HG03280 (cell line): ENCODE measurements at regions not wholly inside any gene's neighbourhood (a gene's known extent, or its start where the extent isn't known, plus 50 kb on each side); places are given as distances from the start of the nearest gene placed in this dataset.

Source experiments
- ATAC-seq: cut with Tn5 transposase; IDR thresholded peaks from one replicate; pipeline ENCODE4 v1.9.1; 2021; ENCODE audit warnings: mild to moderate bottlenecking, moderate library complexity; ENCODE audit not compliant: unreplicated experiment

DNA sequence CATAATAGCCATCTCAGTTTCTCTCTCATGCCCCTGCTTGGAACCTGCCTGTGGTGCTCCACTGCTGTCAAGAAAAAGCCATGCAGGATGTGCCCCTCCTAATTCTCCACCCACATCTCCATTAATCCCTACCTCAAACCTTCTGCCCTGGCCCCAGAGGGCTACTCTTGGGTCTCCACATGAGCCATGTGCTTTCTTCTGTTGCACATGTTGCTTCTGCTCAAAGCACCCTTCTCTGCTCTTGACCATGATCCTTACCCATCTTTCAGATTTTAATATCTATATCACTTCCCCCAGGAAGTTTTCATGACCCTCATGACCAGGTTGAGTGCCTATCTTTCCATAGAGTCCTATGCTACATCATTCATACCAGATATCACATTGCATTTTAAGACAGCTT is 514.2 kb downstream of the RPS24 start:
- ATAC-seq: no peak

DNA sequence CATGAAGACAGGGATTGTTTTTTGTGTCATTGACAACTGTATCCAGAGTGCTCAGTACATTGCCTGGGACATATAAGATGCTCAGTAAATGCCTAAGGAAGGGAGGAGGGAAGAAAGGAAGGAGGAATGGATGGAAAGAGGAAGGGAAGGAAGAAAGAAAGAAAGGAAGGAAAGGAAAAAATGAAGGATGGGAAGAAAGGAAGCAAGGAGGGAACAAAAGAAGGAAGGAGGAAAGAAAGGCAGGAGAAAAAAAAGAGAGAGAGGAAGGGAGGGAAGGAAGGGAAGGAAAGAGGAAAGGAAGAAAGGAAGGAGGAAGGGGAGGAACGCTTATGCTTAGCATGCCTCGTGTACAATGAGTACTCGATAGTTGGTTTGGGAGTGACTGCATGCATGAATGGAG is 514.7 kb downstream of the RPS24 start:
- no peak for ATAC-seq

DNA sequence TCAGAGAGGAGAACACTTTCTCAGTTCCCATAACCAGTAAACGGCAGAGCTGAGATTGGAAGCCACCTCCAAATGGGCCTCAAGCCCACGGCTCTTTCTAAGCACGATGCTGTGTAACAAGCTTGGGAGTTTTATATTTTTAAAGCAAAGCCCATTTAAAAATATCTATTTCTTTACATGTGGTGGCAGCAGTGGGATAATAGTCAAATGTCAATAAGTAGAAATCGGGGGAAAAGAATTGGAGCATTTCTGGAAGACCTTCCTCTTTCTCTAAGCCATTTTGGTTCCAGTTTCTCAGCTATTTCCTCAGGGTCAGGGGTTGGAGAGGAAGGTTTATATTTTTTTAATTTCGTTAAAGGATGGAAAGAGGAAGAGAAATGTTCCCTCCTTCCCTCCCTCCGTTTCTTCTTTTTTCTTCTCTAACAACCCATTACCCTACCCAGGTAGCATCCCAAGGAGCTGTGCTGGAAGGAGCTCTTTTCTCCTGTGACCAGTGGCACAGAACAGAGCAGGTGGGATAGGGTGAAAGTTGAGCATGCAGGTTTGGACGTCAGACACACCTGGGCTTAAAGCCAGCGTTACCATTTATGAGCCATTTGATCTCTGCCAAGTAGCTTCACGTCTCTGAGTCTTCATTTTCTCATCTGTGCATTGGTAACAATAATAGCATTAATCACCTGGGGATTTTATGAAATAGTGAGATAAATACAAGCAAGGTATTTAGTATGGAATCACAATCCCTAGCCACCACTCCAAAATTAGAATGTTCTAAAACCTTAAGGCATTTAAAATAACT is 515.7 kb downstream of the RPS24 start:
- no peak for ATAC-seq

DNA sequence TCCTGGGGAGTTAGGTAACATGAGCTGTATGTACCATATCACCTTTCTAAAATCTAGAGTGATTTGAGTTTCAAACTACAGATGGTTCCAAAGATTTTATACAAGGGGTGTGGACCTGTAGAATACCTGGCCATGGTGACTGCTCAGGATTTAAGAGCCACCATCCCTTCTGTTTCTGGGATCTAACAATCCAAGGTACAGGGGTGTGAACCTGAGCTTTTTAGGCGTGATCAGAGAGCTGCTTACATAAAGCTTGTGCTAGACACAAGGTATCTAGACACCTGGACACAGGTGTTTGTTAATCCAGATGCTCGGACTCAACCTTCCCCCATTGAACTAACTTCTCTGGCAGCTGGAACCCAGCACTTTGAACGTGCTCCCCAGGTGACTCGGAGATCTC is 516.4 kb downstream of the RPS24 start:
- ATAC-seq: no peak

DNA sequence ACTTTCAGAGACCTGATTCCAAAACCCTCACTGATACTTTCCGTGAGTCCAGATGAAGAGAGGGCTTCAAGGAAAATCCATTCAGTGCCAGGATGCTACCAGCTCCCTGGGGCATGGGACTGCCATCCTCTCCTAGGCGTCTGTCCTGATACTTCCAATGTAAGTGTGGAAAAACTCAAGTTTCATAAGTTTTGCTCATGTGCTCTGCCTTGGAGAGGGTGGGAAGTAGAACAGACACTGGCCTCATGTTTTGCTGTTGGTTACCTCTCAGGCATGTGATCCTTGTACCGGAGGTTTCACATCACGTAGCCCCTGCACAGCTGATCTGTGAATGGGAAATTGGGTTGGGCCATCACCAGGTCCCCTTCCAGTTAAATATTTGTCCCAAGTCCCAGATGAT is 517.1 kb downstream of the RPS24 start:
- no peak for ATAC-seq

DNA sequence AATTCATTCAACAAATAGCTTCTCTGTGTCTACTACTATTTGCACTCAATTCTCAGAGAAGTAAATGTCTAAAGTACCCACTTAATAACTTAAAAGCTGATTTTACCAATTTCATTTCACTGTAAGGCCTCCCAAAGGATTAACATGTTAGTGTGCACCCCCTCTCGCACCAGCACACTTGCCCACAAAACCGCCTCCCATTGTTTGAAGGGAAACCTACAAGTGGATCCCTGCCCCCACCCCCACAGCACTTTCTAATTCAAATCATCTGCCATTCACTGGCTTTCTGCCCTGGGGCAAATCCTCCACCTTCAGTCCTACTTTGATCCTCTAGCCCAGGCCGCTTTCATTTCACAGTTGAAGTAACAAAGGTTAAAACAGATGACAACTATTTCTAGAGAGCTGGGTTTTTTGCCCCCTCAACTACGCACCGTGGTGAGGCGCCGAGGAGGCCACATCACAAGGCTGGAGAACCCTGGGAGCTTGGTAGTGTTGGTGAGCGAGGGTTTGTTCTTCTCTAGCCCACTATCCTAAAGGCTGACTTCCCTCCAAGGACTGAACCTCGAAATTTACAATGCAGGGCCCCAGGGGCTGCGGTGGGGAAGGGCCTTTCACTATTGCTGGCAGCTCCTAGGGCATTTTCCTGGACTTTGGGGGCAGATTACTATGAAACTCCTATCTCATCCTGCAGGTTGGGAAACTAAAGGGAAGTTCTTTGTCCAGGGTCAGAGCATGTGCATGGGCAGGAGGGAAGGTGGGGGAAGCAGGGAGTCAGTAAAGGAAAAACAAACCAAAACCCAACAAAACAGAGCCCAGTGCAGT is 517.4 kb upstream of the ZMIZ1 start:
- ATAC-seq: no peak

DNA sequence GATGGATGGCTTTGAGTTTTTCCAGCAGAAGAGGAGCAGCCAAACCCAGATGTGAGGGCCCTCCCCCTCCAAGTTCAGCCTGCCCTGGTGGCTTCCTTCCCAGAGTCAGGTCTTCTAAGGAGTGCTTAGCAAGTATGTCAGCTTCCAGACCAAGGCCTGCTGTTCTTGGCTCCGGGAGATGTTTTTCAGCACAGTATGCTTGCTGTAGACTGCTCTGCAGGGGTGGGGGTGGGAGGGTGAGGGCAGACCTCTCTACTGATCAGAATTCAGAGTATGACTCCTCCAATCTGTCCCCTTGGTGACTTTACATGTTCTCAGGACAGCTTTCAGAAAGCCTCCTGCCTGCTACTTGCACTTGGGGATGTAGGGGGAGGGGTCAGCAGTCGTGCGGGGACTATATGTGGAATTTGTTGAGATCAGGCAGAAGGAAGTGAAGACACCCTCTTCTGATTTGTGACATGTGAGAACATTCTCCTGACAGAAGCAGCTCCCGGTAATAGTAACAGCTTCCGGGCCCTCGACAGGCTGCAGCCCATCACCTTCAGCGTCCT is 516.4 kb upstream of the ZMIZ1 start:
- no peak for ATAC-seq

DNA sequence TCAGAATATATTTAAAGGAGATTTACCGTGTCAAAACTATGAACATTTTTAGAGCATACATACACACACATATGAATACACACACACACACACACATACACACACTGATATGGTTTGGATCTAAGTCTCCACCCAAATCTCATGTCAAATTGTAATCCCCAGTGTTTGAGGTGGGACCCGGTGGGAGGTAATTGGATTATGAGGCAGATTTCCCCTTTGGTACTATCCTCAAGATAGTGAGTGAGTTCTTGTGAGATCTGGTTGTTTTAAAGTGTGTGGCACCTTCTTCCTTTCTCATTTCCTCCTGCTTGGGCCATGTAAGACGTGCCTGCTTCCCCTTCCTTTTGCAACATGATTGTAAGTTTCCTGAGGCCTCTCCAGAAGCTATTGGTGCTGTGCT is 515.0 kb upstream of the ZMIZ1 start:
- no peak for ATAC-seq

DNA sequence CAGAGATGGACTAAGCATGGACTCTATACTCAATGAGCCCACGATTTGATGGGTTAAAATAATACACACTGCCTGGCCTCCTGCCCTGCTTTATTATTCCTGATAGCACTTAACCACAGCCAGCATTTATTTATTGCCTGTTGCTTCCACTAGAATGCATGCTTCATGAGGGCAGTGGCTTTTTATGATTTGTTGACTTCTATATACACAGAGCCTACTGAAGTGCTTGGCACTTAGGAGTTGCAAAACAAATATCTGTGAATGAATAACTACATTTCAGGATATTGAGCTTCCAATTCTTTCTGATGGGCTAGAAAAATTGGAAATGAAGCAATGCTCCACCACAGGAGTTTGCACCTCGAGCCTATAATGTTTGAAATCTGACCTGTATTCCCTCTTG is 513.6 kb upstream of the ZMIZ1 start:
- no peak for ATAC-seq

DNA sequence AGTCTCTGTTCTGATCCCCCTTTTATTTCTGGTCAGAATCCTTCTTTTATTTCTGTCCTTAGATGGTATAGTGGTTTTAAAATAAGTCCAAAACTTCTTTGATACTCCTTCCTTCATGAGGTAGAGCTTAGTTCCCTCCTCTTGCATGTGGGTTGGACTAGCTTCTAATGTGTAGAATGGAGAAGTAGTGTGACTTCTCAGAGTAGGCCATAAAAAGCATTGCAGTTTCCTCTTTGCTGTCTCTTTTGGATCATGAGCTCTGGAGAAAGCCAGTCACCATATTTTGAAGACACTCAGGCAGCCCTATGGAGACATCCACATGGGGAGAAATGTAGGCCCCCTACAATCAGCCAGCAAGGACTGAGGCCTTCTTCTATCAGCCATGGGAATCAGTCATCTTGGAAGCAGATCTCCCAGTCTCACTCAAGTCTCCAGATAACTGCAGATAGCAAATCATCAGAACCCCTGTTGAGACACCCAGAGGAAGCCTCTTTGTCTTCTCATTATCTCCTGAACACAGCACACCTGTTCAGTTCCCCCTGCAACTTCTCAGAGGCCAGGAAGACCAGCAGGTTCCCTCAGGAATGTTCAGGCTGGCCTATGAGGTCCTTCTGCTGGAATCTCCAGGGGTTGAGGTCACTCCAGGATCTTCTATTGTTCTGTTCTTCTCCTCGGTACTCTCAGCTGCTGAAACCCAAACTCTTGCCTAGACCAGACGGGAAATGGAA is 511.9 kb upstream of the ZMIZ1 start:
- ATAC-seq: no peak

DNA sequence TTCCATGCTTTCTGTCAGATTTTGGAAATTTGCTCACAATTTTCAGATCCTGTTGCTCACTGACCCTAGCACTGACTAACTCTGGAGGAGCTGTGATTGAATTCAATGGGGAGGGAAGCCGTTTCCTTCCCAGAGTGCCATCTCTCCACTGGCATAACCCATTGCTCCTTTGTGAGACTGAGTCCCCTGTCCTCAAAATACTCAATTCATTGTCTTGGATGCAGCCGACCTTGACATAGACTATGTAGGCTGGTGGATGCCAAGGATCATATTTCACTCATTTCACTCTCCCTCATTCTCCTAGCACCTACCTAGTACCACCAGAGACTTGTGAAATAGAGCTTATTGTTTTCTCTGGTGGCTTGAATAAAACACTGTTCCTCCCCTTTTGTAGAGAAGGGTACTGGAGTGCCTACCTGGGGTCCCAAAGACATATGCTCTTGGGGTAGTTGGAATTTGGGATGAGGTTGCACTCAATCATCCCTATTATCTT is 511.3 kb upstream of the ZMIZ1 start:
- no peak for ATAC-seq

DNA sequence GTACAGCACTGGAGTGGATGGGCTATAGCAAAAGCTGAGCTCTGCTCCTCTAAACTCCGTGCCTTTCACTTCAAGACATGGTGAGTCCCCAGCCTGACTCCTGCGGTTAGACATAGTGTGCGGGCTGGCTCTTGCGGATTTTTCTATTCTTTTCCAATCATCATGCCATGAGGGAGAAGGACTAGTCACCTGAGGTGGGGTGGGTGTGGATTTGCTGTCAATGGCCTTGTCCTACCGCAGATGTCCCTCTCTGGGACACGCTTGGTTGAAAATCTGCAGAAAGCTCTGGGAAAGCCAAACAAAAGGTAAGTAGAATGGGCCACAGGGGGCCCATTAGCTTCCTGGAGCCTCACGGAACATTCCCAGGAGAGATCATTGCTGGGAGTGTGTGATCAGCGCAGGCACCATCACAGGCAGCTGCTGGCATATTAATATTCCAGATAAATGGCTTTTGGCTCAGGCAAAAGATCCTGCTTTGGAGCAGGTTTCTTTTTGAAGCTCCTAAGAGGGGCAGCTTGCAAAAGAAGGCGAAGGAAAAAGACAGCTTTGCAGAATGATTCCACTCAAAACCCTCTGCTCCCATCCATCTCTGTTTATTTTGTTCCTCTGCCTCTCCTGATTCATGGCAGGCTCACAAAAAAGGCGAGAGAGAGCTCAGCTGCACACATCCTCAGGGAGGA is 509.0 kb upstream of the ZMIZ1 start:
- ATAC-seq: no peak

DNA sequence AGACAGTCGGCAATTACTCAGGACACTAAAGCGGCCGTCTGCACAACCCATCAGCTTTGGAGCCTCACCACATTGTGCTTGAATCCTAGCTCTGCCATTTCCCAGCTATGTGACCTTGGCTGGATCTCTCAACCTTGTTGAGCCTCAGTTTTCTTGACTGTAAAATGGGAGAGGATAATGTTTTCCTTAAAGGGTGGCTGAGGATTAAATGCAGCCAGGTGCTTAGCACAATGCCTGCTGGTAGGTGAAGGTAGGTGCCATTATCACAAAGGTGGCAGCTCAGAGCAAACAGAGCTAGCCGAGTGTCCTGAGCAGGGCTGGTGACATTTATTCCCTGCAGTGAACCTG is 508.5 kb upstream of the ZMIZ1 start:
- ATAC-seq: no peak

DNA sequence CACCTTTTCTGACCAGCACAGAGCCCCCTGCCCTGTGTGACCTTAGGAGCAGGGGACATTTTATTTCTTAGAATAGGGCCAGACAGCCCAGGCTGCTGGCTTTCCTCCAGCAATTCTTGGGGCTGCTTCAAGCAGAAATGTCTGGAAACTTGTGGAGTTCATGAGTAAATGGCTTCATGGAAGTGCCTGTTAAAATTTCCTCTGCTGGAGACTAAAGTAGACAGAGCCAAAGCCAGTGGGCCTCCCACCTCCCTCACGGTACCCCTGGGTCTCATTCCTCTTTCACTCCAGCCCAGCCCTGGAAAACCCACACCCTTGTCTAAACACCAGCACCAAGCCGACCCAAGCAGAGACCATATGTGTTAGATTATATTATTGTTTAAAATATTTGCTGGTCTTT is 505.5 kb upstream of the ZMIZ1 start:
- ATAC-seq: no peak

DNA sequence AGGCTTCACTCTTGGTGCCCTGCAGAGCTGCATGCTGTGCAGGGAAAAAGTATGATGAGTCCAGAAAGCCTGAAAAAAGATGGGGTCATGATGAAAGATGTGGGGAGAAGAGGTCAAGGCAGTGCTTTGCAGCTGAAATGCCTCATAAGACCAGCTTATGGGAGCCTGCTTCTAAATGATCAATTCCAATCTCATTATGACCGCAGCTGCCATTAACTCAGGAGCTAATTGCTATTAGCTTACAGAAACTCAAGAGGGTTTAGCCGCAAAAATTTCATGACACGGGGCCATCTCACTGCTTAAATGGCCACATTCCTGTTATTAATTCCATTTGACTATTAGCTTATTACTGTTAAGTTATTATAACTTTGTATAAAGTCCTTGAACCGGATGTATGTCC is 502.9 kb upstream of the ZMIZ1 start:
- no peak for ATAC-seq

DNA sequence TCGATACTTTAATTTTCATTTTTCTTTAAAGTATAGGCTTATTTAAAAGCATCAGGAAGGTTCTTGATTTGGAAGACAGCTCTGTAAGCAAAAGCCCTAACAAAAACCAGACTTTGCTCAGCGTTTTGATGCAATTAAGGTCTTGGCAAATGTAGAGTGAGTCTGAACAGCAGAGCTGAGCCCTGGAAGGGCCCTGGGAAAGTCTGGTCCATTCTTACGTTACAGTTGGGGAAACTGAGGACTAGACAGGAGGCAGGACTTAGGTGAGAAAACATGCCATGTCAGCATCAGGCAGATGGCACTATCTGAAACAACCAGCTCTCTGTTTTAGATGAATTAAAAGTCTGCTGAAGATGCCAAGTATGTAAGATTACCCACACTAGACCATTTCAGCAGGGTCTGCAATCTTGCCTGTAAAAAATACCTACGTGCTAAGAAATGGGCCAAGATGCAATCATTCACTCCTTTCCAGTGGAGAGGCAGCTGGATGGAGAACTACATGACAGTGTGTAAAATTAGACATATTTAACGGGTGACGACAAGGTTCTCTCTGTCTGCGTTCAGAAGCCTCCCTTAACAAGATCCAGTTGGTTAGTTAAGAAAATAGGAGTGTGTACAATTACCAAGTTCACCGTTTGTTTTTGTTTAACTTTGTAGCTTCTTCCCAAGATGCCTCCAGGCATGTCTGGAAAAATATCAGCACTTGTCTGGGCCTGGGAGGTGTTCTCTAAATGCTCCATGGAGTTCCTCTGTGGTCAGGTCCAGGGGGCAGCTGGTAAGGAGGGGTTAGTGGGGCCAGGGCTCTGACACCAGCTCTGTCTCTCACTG is 502.3 kb upstream of the ZMIZ1 start:
- no peak for ATAC-seq

DNA sequence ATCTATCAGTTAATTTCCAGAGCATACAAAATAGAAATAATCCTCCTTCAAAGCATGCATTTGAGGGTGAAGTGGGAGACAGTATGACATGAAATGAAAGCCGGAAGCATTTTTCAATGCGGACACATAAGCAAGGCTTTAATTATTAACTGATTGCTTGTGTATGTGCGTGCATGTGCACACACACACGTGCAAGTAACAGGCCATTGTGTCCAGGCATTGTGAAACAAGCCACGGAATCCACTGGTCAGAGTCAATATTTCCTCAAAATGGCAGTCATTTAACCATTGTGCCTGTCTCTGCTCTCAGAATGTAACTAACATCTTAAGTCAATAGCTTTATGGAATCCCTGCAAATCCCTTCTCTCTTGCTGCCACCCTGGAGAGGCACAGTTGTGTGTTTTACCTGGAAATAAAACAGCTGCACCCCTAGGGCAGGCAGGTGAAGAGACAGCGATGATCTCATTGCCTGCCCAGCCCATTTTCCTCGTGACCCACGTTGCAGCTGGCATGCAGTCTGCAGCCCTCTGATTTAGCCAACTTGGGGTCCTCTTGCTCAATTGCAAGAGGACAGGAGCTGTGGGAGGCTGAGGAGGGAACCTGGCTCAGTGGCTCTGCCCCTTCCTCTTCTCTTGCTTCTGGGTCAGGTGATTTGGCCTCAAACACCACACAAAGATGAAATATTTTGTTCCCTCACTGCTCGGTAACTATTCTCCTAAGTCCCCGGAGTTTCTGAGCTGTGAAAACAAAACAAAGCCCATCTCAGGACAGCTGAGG is 500.9 kb upstream of the ZMIZ1 start:
- no peak for ATAC-seq

DNA sequence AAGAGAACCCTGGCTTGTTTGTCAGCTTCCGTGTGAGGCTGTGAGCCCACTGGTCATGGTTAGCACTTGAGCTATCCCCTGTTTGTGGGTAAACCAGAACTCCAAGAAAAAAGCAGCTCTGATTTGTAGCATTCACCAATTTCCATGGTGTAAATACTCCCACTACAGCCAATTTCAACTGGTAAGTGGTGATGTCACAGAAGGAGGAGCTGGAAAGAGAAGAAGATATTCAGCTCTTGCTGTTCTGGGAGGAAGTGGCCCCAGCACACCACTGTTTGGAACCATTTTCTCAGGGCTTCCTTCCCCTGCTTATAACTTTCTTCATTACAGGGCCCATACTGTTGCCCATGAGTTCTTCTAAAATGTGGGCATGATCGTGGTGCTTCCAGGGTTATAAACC is 500.1 kb upstream of the ZMIZ1 start:
- no peak for ATAC-seq

DNA sequence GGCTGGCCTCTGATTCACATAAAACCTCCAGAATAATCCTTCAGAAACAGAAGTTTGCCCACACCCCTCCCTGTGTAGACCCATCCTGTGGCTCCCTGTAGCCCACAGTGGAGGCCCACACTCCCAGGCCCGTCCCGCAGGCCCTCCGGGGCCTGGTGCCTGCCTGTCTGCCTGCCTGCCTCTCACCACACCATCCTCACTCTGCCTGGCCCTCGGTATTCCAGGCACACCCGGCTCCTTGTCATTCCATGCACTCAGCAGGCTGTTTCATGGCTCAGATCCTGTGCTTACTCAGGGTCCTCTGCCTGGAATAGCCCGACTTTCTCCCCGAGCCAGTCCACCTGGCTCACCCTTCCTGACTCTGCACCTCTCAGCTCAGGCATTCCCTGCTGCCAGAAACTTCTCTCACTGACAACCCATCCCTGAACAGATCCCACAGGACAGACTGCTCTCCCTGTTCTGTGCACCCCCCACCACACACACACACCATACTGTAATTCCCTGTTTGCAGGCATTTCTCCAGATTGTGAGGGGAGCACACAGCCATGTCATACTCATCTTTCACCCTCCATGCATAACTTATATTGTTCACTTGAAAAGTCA is 498.0 kb upstream of the ZMIZ1 start:
- ATAC-seq: no peak
